A673 (cell line): ENCODE measurements at regions not wholly inside any gene's neighbourhood (a gene's known extent, or its start where the extent isn't known, plus 50 kb on each side); places are given as distances from the start of the nearest gene placed in this dataset.

Source experiments
- BruUV-seq: library from RNA; stranded (reverse); fragments of 400-500 nt; replicated peaks from 2 replicates; lab custom pipeline; 2021; lab: Mats Ljungman, UMichigan
- CTCF ChIA-PET: fragments of 300-600 bp; sonication (Branson Sonifier 250); formaldehyde crosslinking; loops from one replicate; lab custom pipeline; 2022; ENCODE audit warnings: antibody characterized with exemption; lab: Charles Lee
- POLR2A ChIA-PET: fragments of 300-600 bp; sonication (Branson Sonifier 250); formaldehyde crosslinking; loops from one replicate; lab custom pipeline; 2022; ENCODE audit warnings: antibody characterized with exemption; ENCODE audit not compliant: low non-redundant PET; lab: Charles Lee
- DNase-seq: peaks from one replicate; pipeline ENCODE4 v3.0.0-alpha.2; 2015; ENCODE audit warnings: low spot score
- H3K27ac ChIP-seq: fragments of 200-600 bp; sonication (generic); 2 replicates; pipeline ENCODE4 v1.5.1; 2016; ENCODE audit warnings: mixed run types, low read depth, mild to moderate bottlenecking, mixed read lengths, antibody characterized with exemption, low read length; ENCODE audit not compliant: poor library complexity, severe bottlenecking
- H3K27me3 ChIP-seq: fragments of 200-600 bp; sonication (generic); replicated peaks from 2 replicates; pipeline ENCODE4 v1.6.1; 2017; ENCODE audit warnings: mixed run types, low read depth, mild to moderate bottlenecking, mixed read lengths, antibody characterized with exemption, low read length; ENCODE audit not compliant: insufficient read depth, poor library complexity
- H3K36me3 ChIP-seq: fragments of 200-600 bp; sonication (generic); 2 replicates; pipeline ENCODE4 v1.6.1; 2016; ENCODE audit warnings: mixed run types, mild to moderate bottlenecking, mixed read lengths, antibody characterized with exemption, low read length; ENCODE audit not compliant: insufficient read depth, poor library complexity, severe bottlenecking
- H3K4me1 ChIP-seq: fragments of 200-600 bp; sonication (generic); 2 replicates; pipeline ENCODE4 v1.6.1; 2017; ENCODE audit warnings: mixed run types, mild to moderate bottlenecking, mixed read lengths, antibody characterized with exemption, low read length; ENCODE audit not compliant: insufficient read depth, poor library complexity, severe bottlenecking
- H3K4me3 ChIP-seq: fragments of 200-600 bp; sonication (generic); 2 replicates; pipeline ENCODE4 v1.5.1; 2016; ENCODE audit warnings: low read depth, mixed run types, mild to moderate bottlenecking, mixed read lengths, low read length; ENCODE audit not compliant: poor library complexity, severe bottlenecking
- H3K9me3 ChIP-seq: fragments of 200-600 bp; sonication (generic); 2 replicates; pipeline ENCODE4 v1.6.1; 2016; ENCODE audit warnings: mixed run types, low read depth, mild to moderate bottlenecking, mixed read lengths, antibody characterized with exemption, low read length; ENCODE audit not compliant: poor library complexity, severe bottlenecking
- CTCF ChIP-seq: fragments of 300-800, 200-600 bp; sonication (generic); conservative IDR thresholded peaks from 2 replicates; pipeline ENCODE4 v1.5.1; 2017; ENCODE audit warnings: low read depth, mild to moderate bottlenecking, antibody characterized with exemption, low read length, moderate library complexity, mixed read lengths
- EZH2 ChIP-seq: fragments of 200-600 bp; sonication (generic); IDR thresholded peaks from 2 replicates; pipeline ENCODE4 v1.6.1; 2017; ENCODE audit warnings: borderline replicate concordance, low read depth, mild to moderate bottlenecking, mixed read lengths, antibody characterized with exemption, low read length; ENCODE audit not compliant: poor library complexity, severe bottlenecking
- intact Hi-C: fragments of 100-400 bp; cut with micrococcal nuclease; formaldehyde crosslinking; loops from one replicate; pipeline ENCODE4 v1.10.0; 2022; ENCODE audit not compliant: unreplicated experiment

GRCh38 chr2:5982903-5983265 lies 290.7 kb downstream of the SOX11 start:
- ChIA-PET POLR2A (no interaction called here), CTCF (no interaction called here)
- intact Hi-C loops, result no loop called here
- Histone ChIP-seq H3K4me1 (peaks cover 3% of the 10 kb centered on the region), H3K4me3 (no peak overlapping the region), H3K9me3 (no peaks in the 10 kb centered on the region), H3K27ac (no peak overlapping the region), H3K27me3 (no peaks in the 10 kb centered on the region), H3K36me3 (no peaks in the 10 kb centered on the region)
- TF ChIP-seq EZH2 (no peak), CTCF (no peak)
- no peak for DNase-seq
- no TSS peak for BruUV-seq

GRCh38 chr2:5983511-5984272 lies 291.5 kb downstream of the SOX11 start:
- ChIA-PET POLR2A (no interaction called here), CTCF (no interaction called here)
- Histone ChIP-seq H3K4me3 (no peak overlapping the region), H3K27me3 (no peaks in the 10 kb centered on the region), H3K9me3 (no peaks in the 10 kb centered on the region), H3K4me1 (peaks cover 3% of the 10 kb centered on the region), H3K27ac (no peak overlapping the region), H3K36me3 (no peaks in the 10 kb centered on the region)
- BruUV-seq, result no TSS peak
- TF ChIP-seq CTCF, result no peak
- no peak for TF ChIP-seq EZH2
- intact Hi-C loops, result no loop called here
- no peak for DNase-seq

GRCh38 chr2:5984273-5984655 lies 292.1 kb downstream of the SOX11 start:
- Histone ChIP-seq H3K27me3 (no peaks in the 10 kb centered on the region), H3K36me3 (no peaks in the 10 kb centered on the region), H3K9me3 (no peaks in the 10 kb centered on the region), H3K4me1 (peaks cover 3% of the 10 kb centered on the region), H3K4me3 (no peak overlapping the region), H3K27ac (no peak overlapping the region)
- CTCF ChIA-PET, result no interaction called here
- no TSS peak for BruUV-seq
- intact Hi-C loops, result no loop called here
- POLR2A ChIA-PET, result no interaction called here
- no peak for DNase-seq
- no peak for TF ChIP-seq CTCF
- no peak for TF ChIP-seq EZH2
